K562 (cell line): ENCODE measurements at regions not wholly inside any gene's neighbourhood (a gene's known extent, or its start where the extent isn't known, plus 50 kb on each side); places are given as distances from the start of the nearest gene placed in this dataset.
A peak's percentile ranks its signal among the peaks of the same experiment; 100 is the strongest.

Source experiments
- ATAC-seq: fragments of 200-7000 bp; cut with Tn5 transposase; 3 replicates; pipeline ENCODE4 v1.9.1; 2020; ENCODE audit warnings: moderate library complexity
- BruUV-seq: library from RNA; stranded (reverse); fragments of 400-500 nt; replicated peaks from 2 replicates; lab custom pipeline; 2021; lab: Mats Ljungman, UMichigan
- CTCF ChIA-PET: fragments of 300-600 bp; formaldehyde crosslinking; extraction: SDS; loops from one replicate; lab custom pipeline; 2021; ENCODE audit warnings: low intra/inter-chr PET ratio; lab: Yijun Ruan, JAX
- POLR2A ChIA-PET: fragments of 300-600, 350-650 bp; sonication (Branson Sonifier 250); formaldehyde crosslinking; extraction: SDS; loops from one replicate; lab custom pipeline; 2021; ENCODE audit warnings: antibody characterized with exemption, inconsistent platforms; lab: Yijun Ruan, JAX
- DNase-seq, 4 experiments: peaks; one replicate each; pipeline versions ENCODE4 v3.0.0 to v3.0.0-alpha.2; 2011 to 2018; ENCODE audit warnings: low spot score in 3 of 4, mixed read lengths in 3 of 4; ENCODE audit errors: extremely low read depth in 1 of 4
- FAIRE-seq: peaks from 2 replicates; lab custom pipeline; 2011; peaks lifted over from hg19 to GRCh38; lab: Jason Lieb, UNC
- H2AFZ ChIP-seq: 2 replicates; pipeline ENCODE4 v1.6.0; 2011; ENCODE audit warnings: low read depth, low read length, control low read depth, inconsistent platforms
- H3K27ac ChIP-seq: fragments of 200-600 bp; 3 replicates; pipeline ENCODE4 v1.8.0; 2011; ENCODE audit warnings: low read depth, mild to moderate bottlenecking, control low read depth, inconsistent platforms, low read length, moderate library complexity, mixed read lengths; ENCODE audit errors: extremely low read depth
- H3K27me3 ChIP-seq, 2 experiments: fragments of 300-600 bp in 1 of 2; 2 replicates in 1 of 2; 3 replicates in 1 of 2; pipeline versions ENCODE4 v1.6.0 to v1.8.0; 2011; ENCODE audit warnings: inconsistent platforms in 2 of 2, low read length in 2 of 2, mild to moderate bottlenecking in 1 of 2, mixed read lengths in 1 of 2, moderate library complexity in 1 of 2; ENCODE audit not compliant: control insufficient read depth in 2 of 2, insufficient read depth in 2 of 2
- H3K36me3 ChIP-seq: fragments of 300-600 bp; 3 replicates; pipeline ENCODE4 v1.8.0; 2011; ENCODE audit warnings: mild to moderate bottlenecking, low read length, inconsistent platforms; ENCODE audit not compliant: control insufficient read depth, insufficient read depth
- H3K4me1 ChIP-seq, 2 experiments: fragments of 200-600 bp in 1 of 2; replicated peaks in 1 of 2; 2 replicates in 1 of 2; 3 replicates in 1 of 2; pipeline versions ENCODE4 v1.5.1 to v1.8.0; 2011; ENCODE audit warnings: inconsistent platforms in 2 of 2, low read length in 2 of 2, mild to moderate bottlenecking in 1 of 2, mixed read lengths in 1 of 2, moderate library complexity in 1 of 2; ENCODE audit not compliant: control insufficient read depth in 2 of 2, insufficient read depth in 2 of 2
- H3K4me2 ChIP-seq: 2 replicates; pipeline ENCODE4 v1.6.1; 2011; ENCODE audit warnings: low read length, control low read depth, inconsistent platforms, mixed read lengths; ENCODE audit not compliant: insufficient read depth
- H3K4me3 ChIP-seq: fragments of 200-600 bp; sonication (generic), shearing (Covaris generic); 2 replicates; pipeline ENCODE4 v1.5.1; 2016; ENCODE audit warnings: control low read depth, inconsistent platforms
- H3K79me2 ChIP-seq: fragments of 200-600 bp; 3 replicates; pipeline ENCODE4 v1.8.0; 2011; ENCODE audit warnings: low read length, inconsistent platforms; ENCODE audit not compliant: control insufficient read depth, insufficient read depth
- H3K9ac ChIP-seq, 2 experiments: 2 replicates each; pipeline versions ENCODE4 v1.6.0 to v1.6.1; 2011; ENCODE audit warnings: low read depth in 2 of 2, low read length in 2 of 2, control low read depth in 1 of 2, inconsistent platforms in 1 of 2, mild to moderate bottlenecking in 1 of 2, mixed read lengths in 1 of 2; ENCODE audit not compliant: insufficient read depth in 1 of 2
- H3K9me1 ChIP-seq: one replicate; pipeline ENCODE4 v1.6.0; 2011; ENCODE audit warnings: inconsistent platforms, mild to moderate bottlenecking, low read length, moderate library complexity; ENCODE audit not compliant: control insufficient read depth, insufficient read depth
- H3K9me3 ChIP-seq: replicated peaks from 2 replicates; pipeline ENCODE4 v1.5.1; 2011; ENCODE audit warnings: low read depth, low read length, inconsistent platforms; ENCODE audit not compliant: control insufficient read depth, insufficient read depth
- H4K20me1 ChIP-seq: replicated peaks from 2 replicates; pipeline ENCODE4 v1.6.1; 2011; ENCODE audit warnings: low read length, inconsistent platforms, mixed read lengths; ENCODE audit not compliant: control insufficient read depth, insufficient read depth
- BCOR ChIP-seq: fragments of 450-650 bp; IDR thresholded peaks from 2 replicates; pipeline ENCODE4 v1.6.1; 2016
- BDP1 ChIP-seq: IDR thresholded peaks from 3 replicates; pipeline ENCODE4 v1.6.1; 2011; ENCODE audit not compliant: insufficient read length, insufficient read depth
- JUNB ChIP-seq: fragments of 450-650 bp; formaldehyde crosslinking; conservative IDR thresholded peaks from 2 replicates; pipeline ENCODE4 v1.4.0; 2020; ENCODE audit warnings: mild to moderate bottlenecking
- KDM1A ChIP-seq, 2 experiments: fragments of 450-650 bp; IDR thresholded peaks; 2 replicates each; pipeline ENCODE4 v1.6.1; 2016; ENCODE audit warnings: mild to moderate bottlenecking in 2 of 2
- MAFF ChIP-seq: IDR thresholded peaks from 2 replicates; pipeline ENCODE4 v1.6.1; 2012; ENCODE audit warnings: low read length, improper control_type of control experiment
- NUFIP1 ChIP-seq: fragments of 450-650 bp; IDR thresholded peaks from 2 replicates; pipeline ENCODE4 v1.6.1; 2018; ENCODE audit not compliant: partially characterized antibody
- PPARD ChIP-seq: fragments of 250-450 bp; sonication (Bioruptor Pico); IDR thresholded peaks from 2 replicates; pipeline ENCODE4 v1.8.0; 2022; ENCODE audit warnings: inconsistent platforms, mild to moderate bottlenecking, moderate library complexity
- PYGO2 ChIP-seq: fragments of 450-650 bp; IDR thresholded peaks from 2 replicates; pipeline ENCODE4 v1.6.1; 2016; ENCODE audit warnings: mild to moderate bottlenecking, missing genetic modification characterization, moderate library complexity, missing compliant biosample characterization
- SPI1 ChIP-seq: IDR thresholded peaks from 2 replicates; pipeline ENCODE4 v1.6.1; 2011; ENCODE audit warnings: low read depth, low read length, control low read depth, borderline replicate concordance
- TEAD4 ChIP-seq, 2 experiments: sonication (generic) in 1 of 2; formaldehyde crosslinking in 1 of 2; IDR thresholded peaks; 2 replicates each; pipeline versions ENCODE4 v1.6.1 to v1.8.0; 2012 to 2022; ENCODE audit warnings: borderline replicate concordance in 1 of 2, inconsistent platforms in 1 of 2, low read length in 1 of 2, mild to moderate bottlenecking in 1 of 2, missing genetic modification reagents in 1 of 2
- ZBTB8A ChIP-seq: fragments of 450-650 bp; IDR thresholded peaks from 2 replicates; pipeline ENCODE4 v1.6.1; 2018; ENCODE audit warnings: mild to moderate bottlenecking, moderate library complexity; ENCODE audit not compliant: partially characterized antibody
- ZC3H4 ChIP-seq: sonication (generic); formaldehyde crosslinking; IDR thresholded peaks from 2 replicates; pipeline ENCODE4 v1.9.0; 2021; ENCODE audit warnings: missing genetic modification reagents, borderline replicate concordance
- ZC3H8 ChIP-seq: fragments of 450-650 bp; IDR thresholded peaks from 2 replicates; pipeline ENCODE4 v1.6.1; 2017
- ZNF12 ChIP-seq: sonication (generic); formaldehyde crosslinking; IDR thresholded peaks from 2 replicates; pipeline ENCODE4 v1.4.0; 2020; ENCODE audit warnings: mild to moderate bottlenecking, missing genetic modification reagents
- ZNF239 ChIP-seq: fragments of 250-450 bp; sonication (Bioruptor Pico); IDR thresholded peaks from 2 replicates; pipeline ENCODE4 v1.4.0; 2020; ENCODE audit warnings: mild to moderate bottlenecking
- ZNF75A ChIP-seq: fragments of 450-650 bp; formaldehyde crosslinking; IDR thresholded peaks from 2 replicates; pipeline ENCODE4 v1.4.0; 2020; ENCODE audit warnings: mild to moderate bottlenecking
- WGBS: fragments of 100-300 bp; shearing (Covaris generic); methylation state at CpG from one replicate; pipeline ENCODE4 v1.1.6; 2016; ENCODE audit warnings: low coverage, mixed read lengths; ENCODE audit not compliant: insufficient coverage; ENCODE audit errors: missing lambda C conversion rate; 5-methylcytosine and 5-hydroxymethylcytosine counted together
- in situ Hi-C: fragments of 300-500 bp; cut with MboI; formaldehyde crosslinking; loops from 4 replicates; pipeline ENCODE4 v1.15.0; 2018; ENCODE audit warnings: inconsistent platforms, mixed read lengths
- intact Hi-C: fragments of 100-400 bp; cut with micrococcal nuclease; formaldehyde crosslinking; loops from 2 replicates; pipeline ENCODE4 v1.14.2; 2022
- TF ChIP-seq, protein P1 (sequence below): sonication (generic); formaldehyde crosslinking; IDR thresholded peaks from 2 replicates; pipeline ENCODE4 v1.8.0; 2022; ENCODE audit warnings: mild to moderate bottlenecking, missing genetic modification reagents
- TF ChIP-seq, protein P2 (sequence below): fragments of 250-450 bp; sonication (Bioruptor Pico); IDR thresholded peaks from 2 replicates; pipeline ENCODE4 v1.4.0; 2020; ENCODE audit warnings: borderline replicate concordance

DNA sequence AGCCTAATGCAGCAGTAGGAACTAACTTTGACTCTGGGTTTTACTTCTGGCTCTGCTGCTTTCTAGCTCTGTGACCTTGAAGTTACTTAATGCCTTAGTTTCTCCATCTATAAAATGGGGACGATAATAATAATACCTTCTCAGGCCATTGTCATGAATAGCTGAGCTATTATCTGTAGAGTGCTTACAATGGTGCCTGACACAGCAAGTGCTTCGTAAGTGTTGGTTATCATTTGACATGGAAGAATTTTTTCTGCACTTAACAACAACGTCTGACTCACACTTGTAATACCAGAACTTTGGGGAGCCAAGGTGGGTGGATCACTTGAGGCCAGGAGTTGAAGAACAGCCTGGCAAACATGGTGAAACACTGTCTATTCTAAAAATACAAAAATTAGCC is 140.5 kb downstream of the ARL4A start:
- H4K20me1 ChIP-seq = no peaks in the 10 kb centered on the region
- H3K79me2 ChIP-seq = no peaks in the 10 kb centered on the region
- no peaks in the 10 kb centered on the region for H3K9me1 ChIP-seq
- POLR2A ChIA-PET = no interaction called here
- H3K9ac ChIP-seq = no peak overlapping the region
- H3K36me3 ChIP-seq = no peaks in the 10 kb centered on the region
- ATAC-seq = no peak
- BruUV-seq = no TSS peak
- H3K4me2 ChIP-seq = no peak overlapping the region
- no peak overlapping the region for H3K4me3 ChIP-seq
- H2AFZ ChIP-seq = no peak overlapping the region
- peaks cover 0 to 3% of the 10 kb centered on the region in 2 experiments; a peak in 2 of 5 replicates for H3K4me1 ChIP-seq
- no peaks in the 10 kb centered on the region; the same call in 1 of the 2 replicates for H3K9me3 ChIP-seq
- H3K27ac ChIP-seq = no peak overlapping the region
- peak; percentile 76 for FAIRE-seq
- no peaks in the 10 kb centered on the region for H3K27me3 ChIP-seq
- DNase-seq = no peak
- intact Hi-C loops = no loop called here
- in situ Hi-C loops = no loop called here
- 15% methylated on average over 3 of the region's 3 CpGs for WGBS
- CTCF ChIA-PET = no interaction called here
- TF ChIP-seq KDM1A (IDR thresholded peaks at IDR 0.05) (0 out of 4 replicates have a peak, but pooled peaks of 1 of the 2 experiments have one; percentile 14), SPI1 (no peak), TEAD4 (IDR thresholded peaks at IDR 0.05; ENCODE audit: low read length) (no peak), TEAD4 (CRISPR knock-in tag; IDR thresholded peaks at IDR 0.05; ENCODE audit: borderline replicate concordance) (no peak), ZNF75A (CRISPR knock-in tag) (no peak), MAFF (no peak), ZC3H4 (CRISPR knock-in tag) (no peak), PPARD (CRISPR knock-in tag) (no peak), ZNF239 (CRISPR knock-in tag) (peak; percentile 85), ZBTB8A (no peak), ZNF12 (CRISPR knock-in tag) (no peak), BDP1 (no peak), BCOR (peak; percentile 75), JUNB (CRISPR knock-in tag) (no peak), PYGO2 (tag) (no peak), ZC3H8 (no peak), NUFIP1 (no peak)
- TF ChIP-seq, protein P1, sequence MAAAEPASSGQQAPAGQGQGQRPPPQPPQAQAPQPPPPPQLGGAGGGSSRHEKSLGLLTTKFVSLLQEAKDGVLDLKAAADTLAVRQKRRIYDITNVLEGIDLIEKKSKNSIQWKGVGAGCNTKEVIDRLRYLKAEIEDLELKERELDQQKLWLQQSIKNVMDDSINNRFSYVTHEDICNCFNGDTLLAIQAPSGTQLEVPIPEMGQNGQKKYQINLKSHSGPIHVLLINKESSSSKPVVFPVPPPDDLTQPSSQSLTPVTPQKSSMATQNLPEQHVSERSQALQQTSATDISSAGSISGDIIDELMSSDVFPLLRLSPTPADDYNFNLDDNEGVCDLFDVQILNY (CRISPR knock-in tag) = no peak
- TF ChIP-seq, protein P2, sequence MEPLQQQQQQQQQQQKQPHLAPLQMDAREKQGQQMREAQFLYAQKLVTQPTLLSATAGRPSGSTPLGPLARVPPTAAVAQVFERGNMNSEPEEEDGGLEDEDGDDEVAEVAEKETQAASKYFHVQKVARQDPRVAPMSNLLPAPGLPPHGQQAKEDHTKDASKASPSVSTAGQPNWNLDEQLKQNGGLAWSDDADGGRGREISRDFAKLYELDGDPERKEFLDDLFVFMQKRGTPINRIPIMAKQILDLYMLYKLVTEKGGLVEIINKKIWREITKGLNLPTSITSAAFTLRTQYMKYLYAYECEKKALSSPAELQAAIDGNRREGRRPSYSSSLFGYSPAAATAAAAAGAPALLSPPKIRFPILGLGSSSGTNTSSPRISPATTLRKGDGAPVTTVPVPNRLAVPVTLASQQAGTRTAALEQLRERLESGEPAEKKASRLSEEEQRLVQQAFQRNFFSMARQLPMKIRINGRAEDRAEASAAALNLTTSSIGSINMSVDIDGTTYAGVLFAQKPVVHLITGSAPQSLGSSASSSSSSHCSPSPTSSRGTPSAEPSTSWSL (CRISPR knock-in tag) = no peak
